Parathyroid adenoma (tissue), 2 donors: ENCODE measurements at regions not wholly inside any gene's neighbourhood (a gene's known extent, or its start where the extent isn't known, plus 50 kb on each side); places are given as distances from the start of the nearest gene placed in this dataset.

ENCODE experiments used
- H2AFZ ChIP-seq: fragments of 300-600 bp; sonication (generic); one replicate; pipeline ENCODE4 v1.7.0; 2017; ENCODE audit warnings: antibody characterized with exemption, mild to moderate bottlenecking
- H3K27ac ChIP-seq: fragments of 300-600 bp; sonication (generic); one replicate; pipeline ENCODE4 v1.7.0; 2017
- H3K27me3 ChIP-seq: fragments of 300-600 bp; sonication (generic); one replicate; pipeline ENCODE4 v1.7.0; 2017; ENCODE audit warnings: low read length; ENCODE audit not compliant: control insufficient read depth, insufficient read depth
- H3K36me3 ChIP-seq: fragments of 300-600 bp; sonication (generic); one replicate; pipeline ENCODE4 v1.7.0; 2017; ENCODE audit warnings: low read length; ENCODE audit not compliant: control insufficient read depth, insufficient read depth
- H3K4me1 ChIP-seq: fragments of 300-600 bp; sonication (generic); one replicate; pipeline ENCODE4 v1.7.0; 2017; ENCODE audit warnings: control low read depth
- H3K4me2 ChIP-seq: fragments of 300-600 bp; sonication (generic); one replicate; pipeline ENCODE4 v1.7.0; 2017; ENCODE audit warnings: low read length
- H3K4me3 ChIP-seq: fragments of 300-600 bp; sonication (generic); one replicate; pipeline ENCODE4 v1.7.0; 2017; ENCODE audit warnings: low read depth, low read length
- H3K79me2 ChIP-seq: fragments of 300-600 bp; sonication (generic); one replicate; pipeline ENCODE4 v1.7.0; 2017; ENCODE audit warnings: control low read depth
- H3K9ac ChIP-seq: fragments of 300-600 bp; sonication (generic); one replicate; pipeline ENCODE4 v1.7.0; 2017; ENCODE audit warnings: mild to moderate bottlenecking
- H3K9me3 ChIP-seq: fragments of 300-600 bp; sonication (generic); one replicate; pipeline ENCODE4 v1.7.0; 2017; ENCODE audit warnings: low read length; ENCODE audit not compliant: control insufficient read depth
- CTCF ChIP-seq: fragments of 300-600 bp; sonication (generic); IDR thresholded peaks from one replicate; pipeline ENCODE4 v1.7.0; 2017; ENCODE audit warnings: antibody characterized with exemption, mild to moderate bottlenecking
- donor health status: primary hyperparathyroidism.

- H3K4me2 ChIP-seq, result no peak overlapping the region
- no peak overlapping the region for H3K27ac ChIP-seq
- no peak for TF ChIP-seq CTCF
These were observed 284.4 kb downstream of the SHQ1 start for GRCh38 chr3:72563690-72564370.

GRCh38 chr3:72560846-72561675 is 287.2 kb downstream of the SHQ1 start:
- Histone ChIP-seq H2AFZ (no peak overlapping the region), H3K4me1 (no peaks in the 10 kb centered on the region), H3K27ac (no peak overlapping the region), H3K9ac (no peak overlapping the region), H3K36me3 (no peaks in the 10 kb centered on the region), H3K79me2 (no peaks in the 10 kb centered on the region), H3K4me3 (no peak overlapping the region), H3K27me3 (no peaks in the 10 kb centered on the region), H3K4me2 (no peak overlapping the region), H3K9me3 (no peaks in the 10 kb centered on the region)
- TF ChIP-seq CTCF, result no peak

More at GRCh38 chr3:72563690-72564370, 284.4 kb downstream of the SHQ1 start:
- Histone ChIP-seq H3K9ac (no peak overlapping the region), H3K79me2 (no peaks in the 10 kb centered on the region), H3K4me3 (no peak overlapping the region), H3K27me3 (no peaks in the 10 kb centered on the region), H2AFZ (no peak overlapping the region), H3K36me3 (no peaks in the 10 kb centered on the region), H3K9me3 (no peaks in the 10 kb centered on the region), H3K4me1 (no peaks in the 10 kb centered on the region)

- no peak overlapping the region for H3K4me2 ChIP-seq
- H3K9ac ChIP-seq, result no peak overlapping the region
- no peaks in the 10 kb centered on the region for H3K27me3 ChIP-seq
- H3K9me3 ChIP-seq, result no peaks in the 10 kb centered on the region
- H3K4me1 ChIP-seq, result no peaks in the 10 kb centered on the region
- H2AFZ ChIP-seq, result no peak overlapping the region
- H3K79me2 ChIP-seq, result no peaks in the 10 kb centered on the region
- no peak overlapping the region for H3K27ac ChIP-seq
- no peak for TF ChIP-seq CTCF
- no peaks in the 10 kb centered on the region for H3K36me3 ChIP-seq
- no peak overlapping the region for H3K4me3 ChIP-seq
These were observed 288.9 kb downstream of the SHQ1 start for GRCh38 chr3:72559385-72559784.

GRCh38 chr3:72558001-72558400 is 290.2 kb downstream of the SHQ1 start:
- Histone ChIP-seq H3K4me2 (no peak overlapping the region), H3K4me3 (no peak overlapping the region), H3K27me3 (no peaks in the 10 kb centered on the region), H3K9me3 (no peaks in the 10 kb centered on the region), H3K27ac (no peak overlapping the region), H3K36me3 (no peaks in the 10 kb centered on the region), H3K79me2 (no peaks in the 10 kb centered on the region), H3K9ac (no peak overlapping the region), H2AFZ (no peak overlapping the region), H3K4me1 (no peaks in the 10 kb centered on the region)
- no peak for TF ChIP-seq CTCF
